K562 (cell line): ENCODE measurements at regions not wholly inside any gene's neighbourhood (a gene's known extent, or its start where the extent isn't known, plus 50 kb on each side); places are given as distances from the start of the nearest gene placed in this dataset.
A peak's percentile ranks its signal among the peaks of the same experiment; 100 is the strongest.

Experiments
- ATAC-seq: fragments of 200-7000 bp; cut with Tn5 transposase; 3 replicates; pipeline ENCODE4 v1.9.1; 2020; ENCODE audit warnings: moderate library complexity
- BruUV-seq: library from RNA; stranded (reverse); fragments of 400-500 nt; replicated peaks from 2 replicates; lab custom pipeline; 2021; lab: Mats Ljungman, UMichigan
- CTCF ChIA-PET: fragments of 300-600 bp; formaldehyde crosslinking; extraction: SDS; loops from one replicate; lab custom pipeline; 2021; ENCODE audit warnings: low intra/inter-chr PET ratio; lab: Yijun Ruan, JAX
- POLR2A ChIA-PET: fragments of 300-600, 350-650 bp; sonication (Branson Sonifier 250); formaldehyde crosslinking; extraction: SDS; loops from one replicate; lab custom pipeline; 2021; ENCODE audit warnings: antibody characterized with exemption, inconsistent platforms; lab: Yijun Ruan, JAX
- DNase-seq, 4 experiments: peaks; one replicate each; pipeline versions ENCODE4 v3.0.0 to v3.0.0-alpha.2; 2011 to 2018; ENCODE audit warnings: low spot score in 3 of 4, mixed read lengths in 3 of 4; ENCODE audit errors: extremely low read depth in 1 of 4
- FAIRE-seq: peaks from 2 replicates; lab custom pipeline; 2011; peaks lifted over from hg19 to GRCh38; lab: Jason Lieb, UNC
- H2AFZ ChIP-seq: 2 replicates; pipeline ENCODE4 v1.6.0; 2011; ENCODE audit warnings: low read depth, low read length, control low read depth, inconsistent platforms
- H3K27ac ChIP-seq: fragments of 200-600 bp; 3 replicates; pipeline ENCODE4 v1.8.0; 2011; ENCODE audit warnings: low read depth, mild to moderate bottlenecking, control low read depth, inconsistent platforms, low read length, moderate library complexity, mixed read lengths; ENCODE audit errors: extremely low read depth
- H3K27me3 ChIP-seq, 2 experiments: fragments of 300-600 bp in 1 of 2; 2 replicates in 1 of 2; 3 replicates in 1 of 2; pipeline versions ENCODE4 v1.6.0 to v1.8.0; 2011; ENCODE audit warnings: inconsistent platforms in 2 of 2, low read length in 2 of 2, mild to moderate bottlenecking in 1 of 2, mixed read lengths in 1 of 2, moderate library complexity in 1 of 2; ENCODE audit not compliant: control insufficient read depth in 2 of 2, insufficient read depth in 2 of 2
- H3K36me3 ChIP-seq: fragments of 300-600 bp; 3 replicates; pipeline ENCODE4 v1.8.0; 2011; ENCODE audit warnings: mild to moderate bottlenecking, low read length, inconsistent platforms; ENCODE audit not compliant: control insufficient read depth, insufficient read depth
- H3K4me1 ChIP-seq, 2 experiments: fragments of 200-600 bp in 1 of 2; replicated peaks in 1 of 2; 2 replicates in 1 of 2; 3 replicates in 1 of 2; pipeline versions ENCODE4 v1.5.1 to v1.8.0; 2011; ENCODE audit warnings: inconsistent platforms in 2 of 2, low read length in 2 of 2, mild to moderate bottlenecking in 1 of 2, mixed read lengths in 1 of 2, moderate library complexity in 1 of 2; ENCODE audit not compliant: control insufficient read depth in 2 of 2, insufficient read depth in 2 of 2
- H3K4me2 ChIP-seq: 2 replicates; pipeline ENCODE4 v1.6.1; 2011; ENCODE audit warnings: low read length, control low read depth, inconsistent platforms, mixed read lengths; ENCODE audit not compliant: insufficient read depth
- H3K4me3 ChIP-seq: fragments of 200-600 bp; sonication (generic), shearing (Covaris generic); 2 replicates; pipeline ENCODE4 v1.5.1; 2016; ENCODE audit warnings: control low read depth, inconsistent platforms
- H3K79me2 ChIP-seq: fragments of 200-600 bp; 3 replicates; pipeline ENCODE4 v1.8.0; 2011; ENCODE audit warnings: low read length, inconsistent platforms; ENCODE audit not compliant: control insufficient read depth, insufficient read depth
- H3K9ac ChIP-seq, 2 experiments: 2 replicates each; pipeline versions ENCODE4 v1.6.0 to v1.6.1; 2011; ENCODE audit warnings: low read depth in 2 of 2, low read length in 2 of 2, control low read depth in 1 of 2, inconsistent platforms in 1 of 2, mild to moderate bottlenecking in 1 of 2, mixed read lengths in 1 of 2; ENCODE audit not compliant: insufficient read depth in 1 of 2
- H3K9me1 ChIP-seq: one replicate; pipeline ENCODE4 v1.6.0; 2011; ENCODE audit warnings: inconsistent platforms, mild to moderate bottlenecking, low read length, moderate library complexity; ENCODE audit not compliant: control insufficient read depth, insufficient read depth
- H3K9me3 ChIP-seq: replicated peaks from 2 replicates; pipeline ENCODE4 v1.5.1; 2011; ENCODE audit warnings: low read depth, low read length, inconsistent platforms; ENCODE audit not compliant: control insufficient read depth, insufficient read depth
- H4K20me1 ChIP-seq: replicated peaks from 2 replicates; pipeline ENCODE4 v1.6.1; 2011; ENCODE audit warnings: low read length, inconsistent platforms, mixed read lengths; ENCODE audit not compliant: control insufficient read depth, insufficient read depth
- C11orf30 ChIP-seq: fragments of 450-650 bp; IDR thresholded peaks from 2 replicates; pipeline ENCODE4 v1.6.1; 2016; ENCODE audit warnings: low read depth, mild to moderate bottlenecking
- CREM ChIP-seq: IDR thresholded peaks from 2 replicates; pipeline ENCODE4 v1.6.1; 2014; ENCODE audit warnings: antibody characterized with exemption, low read depth
- NCOA2 ChIP-seq, 2 experiments: fragments of 450-650 bp; IDR thresholded peaks; 2 replicates each; pipeline ENCODE4 v1.6.1; 2018; ENCODE audit warnings: mild to moderate bottlenecking in 2 of 2, moderate library complexity in 1 of 2; ENCODE audit not compliant: partially characterized antibody in 2 of 2
- SMARCA5 ChIP-seq: fragments of 450-650 bp; IDR thresholded peaks from 2 replicates; pipeline ENCODE4 v1.6.1; 2016
- SMARCE1 ChIP-seq: fragments of 450-650 bp; IDR thresholded peaks from 2 replicates; pipeline ENCODE4 v1.7.1; 2016; ENCODE audit warnings: mild to moderate bottlenecking
- ZNF316 ChIP-seq: fragments of 450-650 bp; IDR thresholded peaks from 2 replicates; pipeline ENCODE4 v1.6.1; 2016
- ZNF444 ChIP-seq: fragments of 250-450 bp; sonication (Bioruptor Pico); IDR thresholded peaks from 2 replicates; pipeline ENCODE4 v1.4.0; 2020; ENCODE audit warnings: mild to moderate bottlenecking, moderate library complexity
- WGBS: fragments of 100-300 bp; shearing (Covaris generic); methylation state at CpG from one replicate; pipeline ENCODE4 v1.1.6; 2016; ENCODE audit warnings: low coverage, mixed read lengths; ENCODE audit not compliant: insufficient coverage; ENCODE audit errors: missing lambda C conversion rate; 5-methylcytosine and 5-hydroxymethylcytosine counted together
- in situ Hi-C: fragments of 300-500 bp; cut with MboI; formaldehyde crosslinking; loops from 4 replicates; pipeline ENCODE4 v1.15.0; 2018; ENCODE audit warnings: inconsistent platforms, mixed read lengths
- intact Hi-C: fragments of 100-400 bp; cut with micrococcal nuclease; formaldehyde crosslinking; loops from 2 replicates; pipeline ENCODE4 v1.14.2; 2022
- TF ChIP-seq, protein P1 (sequence below): sonication (generic); formaldehyde crosslinking; IDR thresholded peaks from 2 replicates; pipeline ENCODE4 v1.8.0; 2022; ENCODE audit warnings: missing genetic modification reagents, mild to moderate bottlenecking, borderline replicate concordance
- TF ChIP-seq, protein P2 (sequence below): fragments of 250-450 bp; sonication (Bioruptor Pico); IDR thresholded peaks from 2 replicates; pipeline ENCODE4 v1.9.0; 2021; ENCODE audit warnings: mild to moderate bottlenecking
- TF ChIP-seq, protein P3 (sequence below): fragments of 250-450 bp; sonication (Bioruptor Pico); IDR thresholded peaks from 2 replicates; pipeline ENCODE4 v1.8.0; 2021; ENCODE audit warnings: moderate library complexity, mild to moderate bottlenecking, inconsistent platforms
- TF ChIP-seq, protein P4 (sequence below): fragments of 450-650 bp; IDR thresholded peaks from 2 replicates; pipeline ENCODE4 v1.6.1; 2017; ENCODE audit warnings: mild to moderate bottlenecking, moderate library complexity

DNA sequence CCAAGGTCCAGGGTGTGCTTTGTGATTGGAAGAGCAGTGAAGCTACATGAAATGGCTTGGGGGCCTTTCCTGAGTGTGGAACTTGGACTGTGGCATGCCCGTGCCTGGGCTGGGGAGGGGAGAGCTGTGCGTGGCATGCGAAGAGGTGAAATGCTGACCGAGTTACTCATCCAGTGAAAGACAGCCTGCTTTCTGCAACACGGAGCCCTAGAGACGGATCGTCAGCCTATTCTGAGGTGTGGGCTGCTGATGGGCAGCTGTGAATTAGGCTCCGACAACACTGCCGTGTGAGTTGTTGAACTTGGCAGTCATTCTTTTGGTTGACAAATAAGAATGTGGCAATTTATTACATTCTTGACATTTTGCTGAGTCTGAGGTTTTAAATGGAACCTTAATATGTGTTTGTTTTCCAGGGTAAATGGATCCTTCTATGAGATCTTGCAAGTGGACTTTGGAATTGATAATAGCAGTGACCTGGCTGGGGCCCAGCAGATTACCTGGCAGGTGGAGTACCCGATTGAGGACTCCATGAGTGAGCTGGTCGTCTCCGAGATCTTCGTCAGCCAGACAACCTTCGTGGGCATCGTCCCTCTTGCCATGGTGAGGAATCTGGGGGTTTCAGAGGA lies 453.9 kb downstream of the AACS start:
- CTCF ChIA-PET: interaction anchor here (0.7 kb wide), 1 partner anchor 22 kb away, joined by 3 read pairs; no protein-coding TSS in a partner anchor
- POLR2A ChIA-PET: interaction anchor here (0.7 kb wide), 1 partner anchor 212 kb away, joined by 3 read pairs; no protein-coding TSS in a partner anchor
- BruUV-seq: no TSS peak
- Histone ChIP-seq H3K79me2 (no peaks in the 10 kb centered on the region), H3K27me3 (no peaks in the 10 kb centered on the region), H3K4me2 (no peak overlapping the region), H4K20me1 (no peaks in the 10 kb centered on the region), H3K9ac (no peak overlapping the region), H3K9me3 (no peaks in the 10 kb centered on the region; the same call in 1 of the 2 replicates), H3K27ac (no peak overlapping the region), H3K4me1 (no peaks in the 10 kb centered on the region), H3K9me1 (no peaks in the 10 kb centered on the region), H3K4me3 (no peak overlapping the region), H2AFZ (no peak overlapping the region), H3K36me3 (no peaks in the 10 kb centered on the region)
- WGBS: 2% methylated on average over 15 of the region's 15 CpGs
- DNase-seq (no peak), ATAC-seq (no peak), FAIRE-seq (no peak)
- intact Hi-C loops: no loop called here
- in situ Hi-C loops: no loop called here
- TF ChIP-seq, protein P1, sequence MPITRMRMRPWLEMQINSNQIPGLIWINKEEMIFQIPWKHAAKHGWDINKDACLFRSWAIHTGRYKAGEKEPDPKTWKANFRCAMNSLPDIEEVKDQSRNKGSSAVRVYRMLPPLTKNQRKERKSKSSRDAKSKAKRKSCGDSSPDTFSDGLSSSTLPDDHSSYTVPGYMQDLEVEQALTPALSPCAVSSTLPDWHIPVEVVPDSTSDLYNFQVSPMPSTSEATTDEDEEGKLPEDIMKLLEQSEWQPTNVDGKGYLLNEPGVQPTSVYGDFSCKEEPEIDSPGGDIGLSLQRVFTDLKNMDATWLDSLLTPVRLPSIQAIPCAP: no peak
- TF ChIP-seq SMARCA5 (no peak), SMARCE1 (no peak), NCOA2 (IDR thresholded peaks at IDR 0.05; ENCODE audit: partially characterized antibody in 2 of 2) (no peak), C11orf30 (0 out of 2 replicates have a peak, but pooled peaks have one; percentile 9), ZNF316 (peak; percentile 32; the same call in 1 of the 2 replicates), ZNF444 (no peak), CREM (no peak)
- TF ChIP-seq, protein P2, sequence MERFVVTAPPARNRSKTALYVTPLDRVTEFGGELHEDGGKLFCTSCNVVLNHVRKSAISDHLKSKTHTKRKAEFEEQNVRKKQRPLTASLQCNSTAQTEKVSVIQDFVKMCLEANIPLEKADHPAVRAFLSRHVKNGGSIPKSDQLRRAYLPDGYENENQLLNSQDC: no peak
- TF ChIP-seq, protein P3, sequence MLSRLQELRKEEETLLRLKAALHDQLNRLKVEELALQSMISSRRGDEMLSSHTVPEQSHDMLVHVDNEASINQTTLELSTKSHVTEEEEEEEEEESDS (CRISPR knock-in tag): no peak
- TF ChIP-seq, protein P4, sequence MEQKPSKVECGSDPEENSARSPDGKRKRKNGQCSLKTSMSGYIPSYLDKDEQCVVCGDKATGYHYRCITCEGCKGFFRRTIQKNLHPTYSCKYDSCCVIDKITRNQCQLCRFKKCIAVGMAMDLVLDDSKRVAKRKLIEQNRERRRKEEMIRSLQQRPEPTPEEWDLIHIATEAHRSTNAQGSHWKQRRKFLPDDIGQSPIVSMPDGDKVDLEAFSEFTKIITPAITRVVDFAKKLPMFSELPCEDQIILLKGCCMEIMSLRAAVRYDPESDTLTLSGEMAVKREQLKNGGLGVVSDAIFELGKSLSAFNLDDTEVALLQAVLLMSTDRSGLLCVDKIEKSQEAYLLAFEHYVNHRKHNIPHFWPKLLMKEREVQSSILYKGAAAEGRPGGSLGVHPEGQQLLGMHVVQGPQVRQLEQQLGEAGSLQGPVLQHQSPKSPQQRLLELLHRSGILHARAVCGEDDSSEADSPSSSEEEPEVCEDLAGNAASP: no peak
